ENCODE measurements at regions not wholly inside any gene's neighbourhood (a gene's known extent, or its start where the extent isn't known, plus 50 kb on each side); places are given as distances from the start of the nearest gene placed in this dataset.

- CTCF ChIA-PET (ENCODE audit: low intra/inter-chr PET ratio, low total read pairs): no interaction called here
- intact Hi-C loops (cut with micrococcal nuclease; ENCODE audit: unreplicated experiment) (no loop called here), in situ Hi-C loops (cut with HindIII; ENCODE audit: extremely low pct_ligation_motif_present, low pct_unique_long_range_greater_than_20kb) (no loop called here)
- Histone ChIP-seq H3K4me1 (ENCODE audit: insufficient read depth, low read length) (no peaks in the 10 kb centered on the region), H4K20me1 (ENCODE audit: insufficient read depth, low read length) (no peaks in the 10 kb centered on the region), H3K4me3 (replicated peaks in 1 of 3; ENCODE audit: insufficient read depth in 1 of 3, low read depth in 2 of 3, low read length in 3 of 3) (no peak overlapping the region), H3K36me3 (replicated peaks in 1 of 2; ENCODE audit: control insufficient read depth in 1 of 2, insufficient read depth in 2 of 2, low read length in 2 of 2) (no peaks in the 10 kb centered on the region), H3K27me3 (ENCODE audit: control insufficient read depth in 1 of 2, insufficient read depth in 2 of 2, low read length in 2 of 2) (no peaks in the 10 kb centered on the region; a peak in 1 of 5 replicates), H3K9me3 (ENCODE audit: low read length) (no peaks in the 10 kb centered on the region), H3K27ac (ENCODE audit: extremely low read length, insufficient read depth, low read length) (no peak overlapping the region), H3K4me2 (ENCODE audit: low read depth, low read length) (no peak overlapping the region), H3K9ac (ENCODE audit: insufficient read depth, low read depth, low read length) (no peak overlapping the region), H3K79me2 (ENCODE audit: insufficient read depth, low read length) (no peaks in the 10 kb centered on the region), H2AFZ (ENCODE audit: low read length) (no peak overlapping the region)
- ATAC-seq (no peak), DNase-seq (ENCODE audit: low spot score) (no peak), FAIRE-seq (no peak)
- no TSS peak for BruUV-seq (replicated peaks)
- 30% methylated on average over 1 of the region's 1 CpG for WGBS (ENCODE audit: low lambda C conversion rate)
- POLR2A ChIA-PET: no interaction called here
- TF ChIP-seq UBTF (CRISPR knock-in tag; IDR thresholded peaks at IDR 0.05) (no peak), EHMT2 (IDR thresholded peaks at IDR 0.05; ENCODE audit: borderline replicate concordance, low read depth, low read length) (no peak), ZNF619 (CRISPR knock-in tag; IDR thresholded peaks at IDR 0.05) (no peak), ZNF574 (CRISPR knock-in tag; IDR thresholded peaks at IDR 0.05) (no peak), ZNF230 (CRISPR knock-in tag; IDR thresholded peaks at IDR 0.05) (no peak), ZBTB34 (CRISPR knock-in tag; IDR thresholded peaks at IDR 0.05) (no peak)
Measured at GRCh38 chr1:214979191-214979590, 103.3 kb upstream of the KCNK2 start.

All from HepG2 (cell line).